ENCODE measurements at regions not wholly inside any gene's neighbourhood (a gene's known extent, or its start where the extent isn't known, plus 50 kb on each side); places are given as distances from the start of the nearest gene placed in this dataset.

GRCh38 chr5:124093658-124094057 is 581.7 kb downstream of the CSNK1G3 start:
- no peak overlapping the region for H3K4me3 ChIP-seq (ENCODE audit: low read depth, low read length)
- no peak for DNase-seq (ENCODE audit: low read depth)

GRCh38 chr5:124090115-124090514 is 578.1 kb downstream of the CSNK1G3 start:
- no peak overlapping the region for H3K4me3 ChIP-seq (ENCODE audit: low read depth, low read length)
- DNase-seq (ENCODE audit: low read depth): no peak

GRCh38 chr5:124089578-124089977 is 577.6 kb downstream of the CSNK1G3 start:
- no peak for DNase-seq (ENCODE audit: low read depth)

GRCh38 chr5:124088289-124089032 is 576.5 kb downstream of the CSNK1G3 start:
- DNase-seq (ENCODE audit: low read depth): no peak
- H3K4me3 ChIP-seq (ENCODE audit: low read depth, low read length): no peak overlapping the region

More at GRCh38 chr5:124089578-124089977, 577.6 kb downstream of the CSNK1G3 start:
- no peak overlapping the region for H3K4me3 ChIP-seq (ENCODE audit: low read depth, low read length)

- DNase-seq (ENCODE audit: low read depth): no peak
- H3K4me3 ChIP-seq (ENCODE audit: low read depth, low read length): no peak overlapping the region
Observed at GRCh38 chr5:124087752-124088151, 575.8 kb downstream of the CSNK1G3 start.

- DNase-seq (ENCODE audit: low read depth): no peak
- H3K4me3 ChIP-seq (ENCODE audit: low read depth, low read length): no peak overlapping the region
Observed at GRCh38 chr5:124080256-124080655, 568.3 kb downstream of the CSNK1G3 start.

- DNase-seq (ENCODE audit: low read depth): no peak
- H3K4me3 ChIP-seq (ENCODE audit: low read depth, low read length): no peak overlapping the region
Observed at GRCh38 chr5:124079062-124079461, 567.1 kb downstream of the CSNK1G3 start.

GRCh38 chr5:124074500-124074899 is 562.5 kb downstream of the CSNK1G3 start:
- DNase-seq (ENCODE audit: low read depth): no peak
- no peak overlapping the region for H3K4me3 ChIP-seq (ENCODE audit: low read depth, low read length)

GRCh38 chr5:124072570-124072969 is 560.6 kb downstream of the CSNK1G3 start:
- H3K4me3 ChIP-seq (ENCODE audit: low read depth, low read length): no peak overlapping the region
- DNase-seq (ENCODE audit: low read depth): no peak

- H3K4me3 ChIP-seq (ENCODE audit: low read depth, low read length): no peak overlapping the region
- no peak for DNase-seq (ENCODE audit: low read depth)
Observed at GRCh38 chr5:124071039-124071438, 559.1 kb downstream of the CSNK1G3 start.

GRCh38 chr5:124065508-124065907 is 553.5 kb downstream of the CSNK1G3 start:
- no peak for DNase-seq (ENCODE audit: low read depth)
- H3K4me3 ChIP-seq (ENCODE audit: low read depth, low read length): no peak overlapping the region

- H3K4me3 ChIP-seq (ENCODE audit: low read depth, low read length): no peak overlapping the region
- DNase-seq (ENCODE audit: low read depth): no peak
Observed at GRCh38 chr5:124064956-124065355, 553.0 kb downstream of the CSNK1G3 start.

GRCh38 chr5:124061663-124062062 is 549.7 kb downstream of the CSNK1G3 start:
- H3K4me3 ChIP-seq (ENCODE audit: low read depth, low read length): no peak overlapping the region
- peak; percentile 83 for DNase-seq (ENCODE audit: low read depth)

GRCh38 chr5:124061068-124061430 is 549.1 kb downstream of the CSNK1G3 start:
- no peak for DNase-seq (ENCODE audit: low read depth)
- no peak overlapping the region for H3K4me3 ChIP-seq (ENCODE audit: low read depth, low read length)

GRCh38 chr5:124060413-124061067 is 548.6 kb downstream of the CSNK1G3 start:
- H3K4me3 ChIP-seq (ENCODE audit: low read depth, low read length): no peak overlapping the region
- DNase-seq (ENCODE audit: low read depth): no peak

GRCh38 chr5:124060011-124060410 is 548.0 kb downstream of the CSNK1G3 start:
- DNase-seq (ENCODE audit: low read depth): no peak
- no peak overlapping the region for H3K4me3 ChIP-seq (ENCODE audit: low read depth, low read length)

GRCh38 chr5:124059200-124059599 is 547.2 kb downstream of the CSNK1G3 start:
- H3K4me3 ChIP-seq (ENCODE audit: low read depth, low read length): no peak overlapping the region
- DNase-seq (ENCODE audit: low read depth): no peak

- no peak overlapping the region for H3K4me3 ChIP-seq (ENCODE audit: low read depth, low read length)
- DNase-seq (ENCODE audit: low read depth): no peak
Observed at GRCh38 chr5:124057724-124058231, 545.8 kb downstream of the CSNK1G3 start.

- no peak overlapping the region for H3K4me3 ChIP-seq (ENCODE audit: low read depth, low read length)
- DNase-seq (ENCODE audit: low read depth): peak; percentile 54
Observed at GRCh38 chr5:124056991-124057723, 545.2 kb downstream of the CSNK1G3 start.

- DNase-seq (ENCODE audit: low read depth): no peak
Observed at GRCh38 chr5:124056326-124056990, 544.5 kb downstream of the CSNK1G3 start.

More at GRCh38 chr5:124056326-124056990, 544.5 kb downstream of the CSNK1G3 start:
- no peak overlapping the region for H3K4me3 ChIP-seq (ENCODE audit: low read depth, low read length)
